Transverse colon (tissue), 4 donors: ENCODE measurements at regions not wholly inside any gene's neighbourhood (a gene's known extent, or its start where the extent isn't known, plus 50 kb on each side); places are given as distances from the start of the nearest gene placed in this dataset.

Experiments used
- DNase-seq: peaks from one replicate; pipeline ENCODE4 v3.0.0-alpha.2; 2019
- H3K27ac ChIP-seq, 4 donors: fragments of 200-600 bp; sonication (generic); 2 replicates each; pipeline ENCODE4 v1.5.1; 2016 to 2018; ENCODE audit warnings: inconsistent platforms in 4 of 4
- H3K27me3 ChIP-seq: fragments of 200-600 bp; sonication (generic); 2 replicates; pipeline ENCODE4 v1.5.1; 2017; ENCODE audit warnings: inconsistent platforms
- H3K36me3 ChIP-seq, 4 donors: fragments of 200-600 bp; sonication (generic); 2 replicates each; pipeline ENCODE4 v1.5.1; 2017 to 2019; ENCODE audit warnings: inconsistent platforms in 4 of 4
- H3K4me1 ChIP-seq, 4 donors: fragments of 200-600 bp; sonication (generic); 2 replicates each; pipeline ENCODE4 v1.5.1; 2017 to 2020; ENCODE audit warnings: inconsistent platforms in 4 of 4
- H3K4me3 ChIP-seq, 4 donors: fragments of 200-600 bp; sonication (generic); 1 replicate in 1 of 4; 2 replicates in 3 of 4; pipeline versions ENCODE4 v1.5.1 to v1.6.1; 2017 to 2019; ENCODE audit warnings: inconsistent platforms in 4 of 4
- H3K9me3 ChIP-seq, 2 donors: fragments of 200-600 bp; sonication (generic); 2 replicates each; pipeline ENCODE4 v1.5.1; 2017 to 2019; ENCODE audit warnings: inconsistent platforms in 2 of 2
- CTCF ChIP-seq, 5 experiments: fragments of 200-600 bp in 3 of 5; fragments of 450-650 bp in 2 of 5; sonication (generic) in 3 of 5; IDR thresholded peaks; 1 replicate in 2 of 5; 2 replicates in 3 of 5; pipeline ENCODE4 v1.5.1; 2016 to 2017; ENCODE audit warnings: antibody characterized with exemption in 5 of 5, inconsistent platforms in 3 of 5, mild to moderate bottlenecking in 2 of 5, moderate library complexity in 1 of 5
- EP300 ChIP-seq: sonication (generic); formaldehyde crosslinking; IDR thresholded peaks from one replicate; pipeline ENCODE4 v1.6.1; 2017; ENCODE audit warnings: antibody characterized with exemption, low read depth
- POLR2A ChIP-seq: fragments of 450-650 bp; IDR thresholded peaks from one replicate; pipeline ENCODE4 v1.6.1; 2016; ENCODE audit warnings: antibody characterized with exemption, mild to moderate bottlenecking, moderate library complexity
- POLR2AphosphoS5 ChIP-seq, 3 donors: sonication (generic); formaldehyde crosslinking; IDR thresholded peaks; one replicate each; pipeline ENCODE4 v1.6.1; 2016; ENCODE audit warnings: antibody characterized with exemption in 3 of 3
- WGBS, 2 donors: methylation state at CpG; one replicate each; pipeline ENCODE4 v1.1.5; 2018; ENCODE audit warnings: low coverage in 1 of 2; 5-methylcytosine and 5-hydroxymethylcytosine counted together
- in situ Hi-C, 4 donors: fragments of 200-750 bp; cut with MboI; loops; one replicate each; pipeline versions ENCODE4 v1.15.0 to v1.15.1; 2017; ENCODE audit warnings: low sequenced_read_pairs in 3 of 4, low pct_ligation_motif_present in 1 of 4, low pct_unique_long_range_greater_than_20kb in 1 of 4
- intact Hi-C: fragments of 100-400 bp; cut with DNase I; formaldehyde crosslinking; loops from one replicate; pipeline ENCODE4 v1.15.1; 2023; ENCODE audit warnings: low total_unique reads

- no peak overlapping the region for H3K4me3 ChIP-seq
- no peaks in the 10 kb centered on the region for H3K4me1 ChIP-seq
- H3K27ac ChIP-seq = no peak overlapping the region
- in situ Hi-C loops (no loop called here), intact Hi-C loops (no loop called here)
- WGBS, 2 donors = 81 to 90% methylated on average over 4 of the region's 4 CpGs
- no peaks in the 10 kb centered on the region for H3K27me3 ChIP-seq
- H3K36me3 ChIP-seq = no peaks in the 10 kb centered on the region
- DNase-seq = no peak
- H3K9me3 ChIP-seq = no peaks in the 10 kb centered on the region
- TF ChIP-seq POLR2A (no peak), POLR2AphosphoS5 (IDR thresholded peaks at IDR 0.05) (no peak), CTCF (IDR thresholded peaks at IDR 0.05) (no peak), EP300 (no peak)
Observed at GRCh38 chr3:59319442-59319841, 269.6 kb upstream of the CFAP20DC start.

- Histone ChIP-seq H3K27ac (no peak overlapping the region), H3K36me3 (no peaks in the 10 kb centered on the region), H3K4me3 (no peak overlapping the region), H3K4me1 (no peaks in the 10 kb centered on the region), H3K27me3 (no peaks in the 10 kb centered on the region), H3K9me3 (no peaks in the 10 kb centered on the region)
- DNase-seq = no peak
- TF ChIP-seq POLR2AphosphoS5 (IDR thresholded peaks at IDR 0.05) = no peak
- TF ChIP-seq EP300 = no peak
- TF ChIP-seq CTCF (IDR thresholded peaks at IDR 0.05) = no peak
- TF ChIP-seq POLR2A = no peak
- in situ Hi-C loops (no loop called here), intact Hi-C loops (no loop called here)
- WGBS, 2 donors = 59 to 60% methylated on average over 1 of the region's 1 CpG
Observed at GRCh38 chr3:59318881-59319280, 269.1 kb upstream of the CFAP20DC start.

GRCh38 chr3:59317386-59317785 lies 267.6 kb upstream of the CFAP20DC start:
- Histone ChIP-seq H3K9me3 (no peaks in the 10 kb centered on the region), H3K27ac (no peak overlapping the region), H3K36me3 (no peaks in the 10 kb centered on the region), H3K4me1 (no peaks in the 10 kb centered on the region), H3K4me3 (no peak overlapping the region), H3K27me3 (no peaks in the 10 kb centered on the region)
- no peak for TF ChIP-seq POLR2A
- no peak for TF ChIP-seq POLR2AphosphoS5 (IDR thresholded peaks at IDR 0.05)
- no peak for TF ChIP-seq EP300
- WGBS, 2 donors = 91 to 95% methylated on average over 5 to 6 of the region's 6 CpGs
- in situ Hi-C loops (no loop called here), intact Hi-C loops (no loop called here)
- no peak for DNase-seq

- 70 to 76% methylated on average over 3 of the region's 3 CpGs for WGBS, 2 donors
- DNase-seq = no peak
- in situ Hi-C loops = no loop called here
Observed at GRCh38 chr3:59316688-59317275, 267.0 kb upstream of the CFAP20DC start.

GRCh38 chr3:59313365-59313764 lies 263.5 kb upstream of the CFAP20DC start:
- TF ChIP-seq POLR2AphosphoS5 (IDR thresholded peaks at IDR 0.05) (no peak), CTCF (IDR thresholded peaks at IDR 0.05) (peak in 4 of 5 experiments; percentile 37 to 53 (median 48))
- 41% methylated on average over 2 of the region's 2 CpGs; no CpG with 5 or more reads in 1 of the 2 donors for WGBS, 2 donors
- no peaks in the 10 kb centered on the region for H3K27me3 ChIP-seq
- no peak overlapping the region for H3K27ac ChIP-seq
- H3K36me3 ChIP-seq = no peaks in the 10 kb centered on the region
- no peak overlapping the region for H3K4me3 ChIP-seq
- intact Hi-C loops (no loop called here), in situ Hi-C loops (no loop called here)
- peak; percentile 44 for DNase-seq
- no peaks in the 10 kb centered on the region for H3K9me3 ChIP-seq
- H3K4me1 ChIP-seq = no peaks in the 10 kb centered on the region

More at GRCh38 chr3:59316688-59317275, 267.0 kb upstream of the CFAP20DC start:
- Histone ChIP-seq H3K9me3 (no peaks in the 10 kb centered on the region), H3K4me1 (no peaks in the 10 kb centered on the region), H3K27me3 (no peaks in the 10 kb centered on the region), H3K27ac (no peak overlapping the region), H3K36me3 (no peaks in the 10 kb centered on the region), H3K4me3 (no peak overlapping the region)
- no peak for TF ChIP-seq POLR2AphosphoS5 (IDR thresholded peaks at IDR 0.05)
- no peak for TF ChIP-seq POLR2A
- intact Hi-C loops = no loop called here
